ENCODE measurements at regions not wholly inside any gene's neighbourhood (a gene's known extent, or its start where the extent isn't known, plus 50 kb on each side); places are given as distances from the start of the nearest gene placed in this dataset.
A peak's percentile ranks its signal among the peaks of the same experiment; 100 is the strongest.

- DNase-seq (ENCODE audit: low read depth) = peak; percentile 8
- POLR2A ChIA-PET = no interaction called here
These were observed 820.1 kb downstream of the TENT5A start for GRCh38 chr6:80932359-80932758.

GRCh38 chr6:80930376-80930775 is 822.1 kb downstream of the TENT5A start:
- Histone ChIP-seq H3K4me3 (ENCODE audit: low read depth, low read length) (no peak overlapping the region), H3K27me3 (ENCODE audit: control insufficient read depth, insufficient read depth, low read length) (no peaks in the 10 kb centered on the region), H3K36me3 (ENCODE audit: control insufficient read depth, insufficient read depth, low read length) (no peaks in the 10 kb centered on the region)
- ChIA-PET POLR2A (no interaction called here), CTCF (no interaction called here)
- TF ChIP-seq, protein P1, sequence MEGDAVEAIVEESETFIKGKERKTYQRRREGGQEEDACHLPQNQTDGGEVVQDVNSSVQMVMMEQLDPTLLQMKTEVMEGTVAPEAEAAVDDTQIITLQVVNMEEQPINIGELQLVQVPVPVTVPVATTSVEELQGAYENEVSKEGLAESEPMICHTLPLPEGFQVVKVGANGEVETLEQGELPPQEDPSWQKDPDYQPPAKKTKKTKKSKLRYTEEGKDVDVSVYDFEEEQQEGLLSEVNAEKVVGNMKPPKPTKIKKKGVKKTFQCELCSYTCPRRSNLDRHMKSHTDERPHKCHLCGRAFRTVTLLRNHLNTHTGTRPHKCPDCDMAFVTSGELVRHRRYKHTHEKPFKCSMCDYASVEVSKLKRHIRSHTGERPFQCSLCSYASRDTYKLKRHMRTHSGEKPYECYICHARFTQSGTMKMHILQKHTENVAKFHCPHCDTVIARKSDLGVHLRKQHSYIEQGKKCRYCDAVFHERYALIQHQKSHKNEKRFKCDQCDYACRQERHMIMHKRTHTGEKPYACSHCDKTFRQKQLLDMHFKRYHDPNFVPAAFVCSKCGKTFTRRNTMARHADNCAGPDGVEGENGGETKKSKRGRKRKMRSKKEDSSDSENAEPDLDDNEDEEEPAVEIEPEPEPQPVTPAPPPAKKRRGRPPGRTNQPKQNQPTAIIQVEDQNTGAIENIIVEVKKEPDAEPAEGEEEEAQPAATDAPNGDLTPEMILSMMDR (IDR thresholded peaks at IDR 0.05; ENCODE audit: insufficient read depth, low read depth, low read length) = no peak
- DNase-seq (ENCODE audit: low read depth) = no peak

More at GRCh38 chr6:80932359-80932758, 820.1 kb downstream of the TENT5A start:
- Histone ChIP-seq H3K4me3 (ENCODE audit: low read depth, low read length) (no peak overlapping the region), H3K27me3 (ENCODE audit: control insufficient read depth, insufficient read depth, low read length) (no peaks in the 10 kb centered on the region), H3K36me3 (ENCODE audit: control insufficient read depth, insufficient read depth, low read length) (no peaks in the 10 kb centered on the region)
- TF ChIP-seq, protein P1 (IDR thresholded peaks at IDR 0.05; ENCODE audit: insufficient read depth, low read depth, low read length) = no peak
- CTCF ChIA-PET = no interaction called here

DNA sequence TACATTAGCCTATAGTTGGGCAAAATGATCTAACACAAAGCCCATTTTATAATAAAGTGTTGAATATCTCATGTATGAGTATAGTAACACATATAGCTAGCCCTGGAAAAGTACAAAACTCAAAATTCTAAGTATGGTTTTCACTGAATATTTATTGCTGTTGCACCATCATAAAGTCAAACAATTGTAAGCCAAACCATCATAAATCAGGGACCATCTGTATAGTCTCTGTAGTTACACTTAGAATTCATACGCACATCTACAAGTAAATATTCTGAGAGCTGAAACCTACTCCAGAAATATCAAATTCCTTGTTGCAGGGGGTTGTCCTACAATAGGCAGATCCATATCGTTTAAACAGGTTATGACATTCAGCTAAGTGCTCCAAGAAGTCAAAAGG is 817.3 kb downstream of the BCKDHB start:
- Histone ChIP-seq H3K36me3 (ENCODE audit: control insufficient read depth, insufficient read depth, low read length) (no peaks in the 10 kb centered on the region), H3K4me3 (ENCODE audit: low read depth, low read length) (no peak overlapping the region), H3K27me3 (ENCODE audit: control insufficient read depth, insufficient read depth, low read length) (no peaks in the 10 kb centered on the region)
- POLR2A ChIA-PET = no interaction called here
- TF ChIP-seq, protein P1 (IDR thresholded peaks at IDR 0.05; ENCODE audit: insufficient read depth, low read depth, low read length) = no peak
- CTCF ChIA-PET = interaction anchor here (0.6 kb wide), 1 partner anchor 322 kb away, joined by 3 read pairs; no protein-coding TSS in a partner anchor
- no peak for DNase-seq (ENCODE audit: low read depth)

- Histone ChIP-seq H3K36me3 (ENCODE audit: control insufficient read depth, insufficient read depth, low read length) (no peaks in the 10 kb centered on the region), H3K4me3 (ENCODE audit: low read depth, low read length) (no peak overlapping the region), H3K27me3 (ENCODE audit: control insufficient read depth, insufficient read depth, low read length) (no peaks in the 10 kb centered on the region)
- TF ChIP-seq, protein P1 (IDR thresholded peaks at IDR 0.05; ENCODE audit: insufficient read depth, low read depth, low read length) = no peak
- ChIA-PET CTCF (interaction anchor here (0.6 kb wide), 1 partner anchor 520 kb away, joined by 3 read pairs; no protein-coding TSS in a partner anchor), POLR2A (no interaction called here)
- no peak for DNase-seq (ENCODE audit: low read depth)
These were observed 816.5 kb downstream of the BCKDHB start for GRCh38 chr6:80922916-80923455.

GRCh38 chr6:80921861-80922460 is 815.5 kb downstream of the BCKDHB start:
- ChIA-PET POLR2A (no interaction called here), CTCF (interaction anchor here (0.6 kb wide), 1 partner anchor 519 kb away, joined by 3 read pairs; no protein-coding TSS in a partner anchor)
- Histone ChIP-seq H3K27me3 (ENCODE audit: control insufficient read depth, insufficient read depth, low read length) (no peaks in the 10 kb centered on the region), H3K4me3 (ENCODE audit: low read depth, low read length) (no peak overlapping the region), H3K36me3 (ENCODE audit: control insufficient read depth, insufficient read depth, low read length) (no peaks in the 10 kb centered on the region)
- TF ChIP-seq, protein P1 (IDR thresholded peaks at IDR 0.05; ENCODE audit: insufficient read depth, low read depth, low read length) = no peak
- no peak for DNase-seq (ENCODE audit: low read depth)
